ENCODE measurements at regions not wholly inside any gene's neighbourhood (a gene's known extent, or its start where the extent isn't known, plus 50 kb on each side); places are given as distances from the start of the nearest gene placed in this dataset.

DNA sequence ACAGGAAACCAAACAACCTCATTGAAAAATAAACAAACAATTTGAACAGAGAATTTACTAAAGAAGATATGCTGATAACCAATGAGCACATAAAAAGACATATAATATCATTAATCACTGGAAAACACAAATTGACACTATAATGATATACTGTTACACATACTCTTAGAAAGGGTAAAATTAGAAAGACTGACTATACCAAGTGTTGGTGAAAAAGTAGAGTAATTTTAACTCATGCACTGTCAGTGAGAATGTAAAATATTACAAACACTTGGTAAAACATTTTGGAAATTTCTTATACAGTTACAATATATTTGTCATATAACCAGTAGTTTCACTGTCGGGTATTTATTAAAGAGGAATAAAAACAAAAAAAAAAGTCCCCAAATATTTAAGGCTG is 1139.2 kb upstream of the GJE1 start:
- TF ChIP-seq CTCF (IDR thresholded peaks at IDR 0.05), result no peak
- no peak for TF ChIP-seq EZH2 (IDR thresholded peaks at IDR 0.05)
- TF ChIP-seq EZH2phosphoT487 (IDR thresholded peaks at IDR 0.05), result no peak
